Thyroid gland (tissue), 4 donors: ENCODE measurements at regions not wholly inside any gene's neighbourhood (a gene's known extent, or its start where the extent isn't known, plus 50 kb on each side); places are given as distances from the start of the nearest gene placed in this dataset.

Source experiments
- DNase-seq, 2 donors: peaks; one replicate each; pipeline ENCODE4 v3.0.0-alpha.2; 2019
- H3K27ac ChIP-seq, 3 donors: fragments of 200-600 bp; sonication (generic); 1 replicate in 2 of 3; 2 replicates in 1 of 3; pipeline ENCODE4 v1.5.1; 2016 to 2019; ENCODE audit warnings: mild to moderate bottlenecking in 1 of 3, moderate library complexity in 1 of 3
- H3K27me3 ChIP-seq: fragments of 200-600 bp; sonication (generic); one replicate; pipeline ENCODE4 v1.5.1; 2019
- H3K36me3 ChIP-seq, 2 donors: fragments of 200-600 bp; sonication (generic); one replicate each; pipeline ENCODE4 v1.5.1; 2016 to 2019
- H3K4me1 ChIP-seq, 2 donors: fragments of 200-600 bp; sonication (generic); one replicate each; pipeline ENCODE4 v1.5.1; 2017 to 2019
- H3K4me3 ChIP-seq, 3 donors: fragments of 200-600 bp; sonication (generic); replicated peaks in 1 of 3; 1 replicate in 2 of 3; 2 replicates in 1 of 3; pipeline ENCODE4 v1.5.1; 2016; ENCODE audit warnings: mild to moderate bottlenecking in 1 of 3
- H3K9me3 ChIP-seq: fragments of 200-600 bp; sonication (generic); one replicate; pipeline ENCODE4 v1.5.1; 2017
- POLR2A ChIP-seq, 2 donors: fragments of 450-650 bp; IDR thresholded peaks; one replicate each; pipeline ENCODE4 v1.6.1; 2017; ENCODE audit warnings: antibody characterized with exemption in 2 of 2, mild to moderate bottlenecking in 2 of 2, moderate library complexity in 1 of 2
- WGBS, 2 donors: methylation state at CpG; one replicate each; pipeline ENCODE4 v1.1.5; 2017; 5-methylcytosine and 5-hydroxymethylcytosine counted together
- intact Hi-C: fragments of 100-400 bp; cut with DNase I; formaldehyde crosslinking; loops from one replicate; pipeline ENCODE4 v1.15.1; 2023
- TF ChIP-seq, protein P1 (sequence below), 6 experiments: fragments of 200-600 bp in 3 of 6; fragments of 450-650 bp in 3 of 6; sonication (generic) in 3 of 6; IDR thresholded peaks; one replicate each; pipeline ENCODE4 v1.5.1; 2016 to 2019; ENCODE audit warnings: antibody characterized with exemption in 6 of 6, mild to moderate bottlenecking in 2 of 6, inconsistent platforms in 1 of 6, moderate library complexity in 1 of 6

DNA sequence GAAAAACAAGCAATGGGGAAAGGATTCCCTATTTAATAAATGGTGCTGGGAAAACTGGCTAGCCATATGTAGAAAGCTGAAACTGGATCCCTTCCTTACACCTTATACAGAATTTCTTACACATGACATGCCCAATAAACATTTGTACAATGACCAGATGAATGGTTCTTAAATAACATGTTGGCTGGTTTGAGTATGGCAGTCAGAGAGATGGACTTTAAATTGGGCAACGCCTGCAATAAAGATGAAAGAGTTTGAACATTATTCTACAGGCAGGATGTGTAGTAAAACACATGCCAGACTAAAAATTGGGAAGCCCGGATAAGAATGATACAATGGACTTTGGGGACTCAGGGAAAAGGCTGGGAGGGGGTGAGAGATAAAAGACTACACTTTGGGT lies 360.6 kb upstream of the KITLG start:
- 84 to 95% methylated on average over 2 of the region's 2 CpGs for WGBS, 2 donors
- no peak for DNase-seq
- Histone ChIP-seq H3K27ac (no peak overlapping the region), H3K27me3 (no peaks in the 10 kb centered on the region), H3K4me3 (no peak overlapping the region), H3K4me1 (no peaks in the 10 kb centered on the region), H3K36me3 (no peaks in the 10 kb centered on the region), H3K9me3 (no peaks in the 10 kb centered on the region)
- TF ChIP-seq, protein P1, sequence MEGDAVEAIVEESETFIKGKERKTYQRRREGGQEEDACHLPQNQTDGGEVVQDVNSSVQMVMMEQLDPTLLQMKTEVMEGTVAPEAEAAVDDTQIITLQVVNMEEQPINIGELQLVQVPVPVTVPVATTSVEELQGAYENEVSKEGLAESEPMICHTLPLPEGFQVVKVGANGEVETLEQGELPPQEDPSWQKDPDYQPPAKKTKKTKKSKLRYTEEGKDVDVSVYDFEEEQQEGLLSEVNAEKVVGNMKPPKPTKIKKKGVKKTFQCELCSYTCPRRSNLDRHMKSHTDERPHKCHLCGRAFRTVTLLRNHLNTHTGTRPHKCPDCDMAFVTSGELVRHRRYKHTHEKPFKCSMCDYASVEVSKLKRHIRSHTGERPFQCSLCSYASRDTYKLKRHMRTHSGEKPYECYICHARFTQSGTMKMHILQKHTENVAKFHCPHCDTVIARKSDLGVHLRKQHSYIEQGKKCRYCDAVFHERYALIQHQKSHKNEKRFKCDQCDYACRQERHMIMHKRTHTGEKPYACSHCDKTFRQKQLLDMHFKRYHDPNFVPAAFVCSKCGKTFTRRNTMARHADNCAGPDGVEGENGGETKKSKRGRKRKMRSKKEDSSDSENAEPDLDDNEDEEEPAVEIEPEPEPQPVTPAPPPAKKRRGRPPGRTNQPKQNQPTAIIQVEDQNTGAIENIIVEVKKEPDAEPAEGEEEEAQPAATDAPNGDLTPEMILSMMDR (IDR thresholded peaks at IDR 0.05) = no peak
- TF ChIP-seq POLR2A (IDR thresholded peaks at IDR 0.05) = no peak
- intact Hi-C loops = no loop called here

DNA sequence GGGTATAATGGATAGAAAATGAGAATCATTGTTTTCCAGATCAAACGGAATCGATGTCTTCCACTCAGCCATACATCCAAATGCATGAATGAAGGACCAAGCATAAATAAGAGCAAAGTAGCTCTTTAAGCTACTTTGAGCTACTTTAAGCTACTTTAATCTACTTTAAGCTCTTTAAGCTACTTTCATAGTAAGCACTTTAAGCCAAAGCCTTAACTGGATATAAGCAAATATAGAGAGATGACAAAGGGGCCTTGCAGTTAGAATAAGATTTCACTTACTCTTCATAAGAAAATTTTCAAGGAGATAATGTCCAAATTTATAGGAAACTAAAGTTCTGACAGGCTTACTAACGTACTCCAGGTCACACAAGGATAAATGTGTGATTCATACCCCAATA lies 355.6 kb upstream of the KITLG start:
- H3K36me3 ChIP-seq = no peaks in the 10 kb centered on the region
- H3K27ac ChIP-seq = no peak overlapping the region
- 55 to 63% methylated on average over 3 of the region's 3 CpGs for WGBS, 2 donors
- H3K9me3 ChIP-seq = no peaks in the 10 kb centered on the region
- H3K27me3 ChIP-seq = no peaks in the 10 kb centered on the region
- intact Hi-C loops = no loop called here
- H3K4me3 ChIP-seq = no peak overlapping the region
- DNase-seq = no peak
- no peak for TF ChIP-seq POLR2A (IDR thresholded peaks at IDR 0.05)
- TF ChIP-seq, protein P1 (IDR thresholded peaks at IDR 0.05) = no peak
- H3K4me1 ChIP-seq = no peaks in the 10 kb centered on the region

DNA sequence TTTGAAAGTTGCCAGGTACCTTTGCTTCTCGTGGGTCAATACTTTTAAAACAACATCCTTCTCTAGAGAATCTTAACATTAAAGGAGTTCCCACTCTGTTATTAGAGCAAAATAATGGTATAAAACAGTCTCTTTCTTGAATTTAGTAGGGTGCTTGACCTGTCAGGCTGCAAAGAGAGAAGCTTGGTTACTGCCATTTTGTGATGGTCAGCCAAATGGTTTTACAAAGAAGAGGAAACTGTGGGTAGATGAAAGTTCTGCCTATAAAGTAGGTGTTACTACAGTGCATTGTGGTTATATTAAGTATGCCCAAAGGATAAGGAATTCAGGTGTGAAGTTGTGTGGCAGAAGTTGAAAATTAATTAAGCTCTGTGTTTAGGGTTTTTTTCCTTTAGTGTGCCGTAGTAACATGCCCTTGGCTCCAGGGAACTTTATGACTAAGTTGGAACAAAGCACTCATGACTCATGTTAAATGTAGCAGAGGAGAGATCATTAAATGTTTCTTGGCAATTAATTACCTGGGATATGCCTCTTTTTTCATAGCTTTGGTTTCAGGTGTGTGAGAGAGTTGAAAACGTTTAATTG lies 354.0 kb upstream of the KITLG start:
- intact Hi-C loops = no loop called here
- no peak for TF ChIP-seq POLR2A (IDR thresholded peaks at IDR 0.05)
- TF ChIP-seq, protein P1 (IDR thresholded peaks at IDR 0.05) = no peak
- 73 to 78% methylated on average over 3 of the region's 3 CpGs for WGBS, 2 donors

DNA sequence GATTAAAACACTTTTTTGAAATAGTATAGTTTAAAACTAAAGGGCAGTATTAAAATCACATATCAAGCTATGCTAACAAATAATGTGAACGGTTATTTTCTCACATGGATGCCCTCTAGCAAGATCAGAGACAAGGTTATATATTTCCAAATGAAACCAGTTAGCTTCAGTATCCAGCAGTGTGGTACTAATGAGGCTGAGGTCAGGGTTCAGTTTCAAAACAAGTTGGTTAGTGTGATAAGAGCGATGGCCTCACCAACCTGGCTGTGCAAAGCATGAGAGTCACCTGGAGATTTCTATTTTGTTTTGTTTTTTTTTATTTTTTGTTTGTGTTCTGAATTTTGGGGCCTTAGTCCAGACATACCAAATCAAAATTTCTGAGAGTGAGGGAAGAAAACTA lies 352.2 kb upstream of the KITLG start:
- TF ChIP-seq, protein P1 (IDR thresholded peaks at IDR 0.05) = no peak
- TF ChIP-seq POLR2A (IDR thresholded peaks at IDR 0.05) = no peak
- intact Hi-C loops = no loop called here

More for the DNA sequence above, 354.0 kb upstream of the KITLG start:
- no peak overlapping the region for H3K4me3 ChIP-seq
- H3K36me3 ChIP-seq = no peaks in the 10 kb centered on the region
- H3K27ac ChIP-seq = no peak overlapping the region
- H3K9me3 ChIP-seq = no peaks in the 10 kb centered on the region
- no peaks in the 10 kb centered on the region for H3K4me1 ChIP-seq
- no peaks in the 10 kb centered on the region for H3K27me3 ChIP-seq
- DNase-seq = no peak

DNA sequence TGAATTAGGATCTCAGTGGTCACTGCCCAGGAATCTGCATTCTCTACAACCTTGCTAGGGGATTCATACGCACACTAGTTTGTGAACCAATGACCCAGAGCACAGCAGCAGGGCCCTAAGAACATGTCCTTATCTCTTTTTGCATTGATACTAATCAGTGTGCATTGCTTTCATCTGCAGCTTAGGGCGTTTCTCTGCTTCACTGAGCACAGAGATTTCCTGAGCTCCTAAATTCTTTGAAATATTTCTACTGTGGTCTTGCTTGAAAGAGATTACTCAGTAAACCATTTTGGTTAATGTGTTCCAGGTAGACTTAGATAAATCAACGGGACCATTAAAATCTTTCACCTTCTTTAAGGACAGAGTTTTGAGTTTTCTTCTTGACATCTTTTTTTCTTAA lies 351.3 kb upstream of the KITLG start:
- no peak overlapping the region for H3K4me3 ChIP-seq
- H3K27me3 ChIP-seq = no peaks in the 10 kb centered on the region
- no peaks in the 10 kb centered on the region for H3K9me3 ChIP-seq
- intact Hi-C loops = no loop called here
- no peaks in the 10 kb centered on the region for H3K4me1 ChIP-seq
- no peaks in the 10 kb centered on the region for H3K36me3 ChIP-seq
- WGBS, 2 donors = 28 to 34% methylated on average over 3 of the region's 3 CpGs
- H3K27ac ChIP-seq = no peak overlapping the region
- DNase-seq = no peak
- TF ChIP-seq, protein P1 (IDR thresholded peaks at IDR 0.05) = no peak
- TF ChIP-seq POLR2A (IDR thresholded peaks at IDR 0.05) = no peak

More for the DNA sequence above, 352.2 kb upstream of the KITLG start:
- no peak for DNase-seq
- no peaks in the 10 kb centered on the region for H3K4me1 ChIP-seq
- no peak overlapping the region for H3K4me3 ChIP-seq
- H3K9me3 ChIP-seq = no peaks in the 10 kb centered on the region
- no peaks in the 10 kb centered on the region for H3K36me3 ChIP-seq
- 82 to 93% methylated on average over 2 of the region's 2 CpGs for WGBS, 2 donors
- no peaks in the 10 kb centered on the region for H3K27me3 ChIP-seq
- no peak overlapping the region for H3K27ac ChIP-seq
